ENCODE measurements at regions not wholly inside any gene's neighbourhood (a gene's known extent, or its start where the extent isn't known, plus 50 kb on each side); places are given as distances from the start of the nearest gene placed in this dataset.

- DNase-seq, result no peak
Observed at GRCh38 chr3:99498550-99499234, 139.7 kb upstream of the COL8A1 start.

GRCh38 chr3:99487894-99488293 is 150.5 kb upstream of the COL8A1 start:
- no peak for DNase-seq

- DNase-seq, result no peak
Observed at GRCh38 chr3:99485286-99485685, 153.1 kb upstream of the COL8A1 start.

GRCh38 chr3:99484871-99485270 is 153.5 kb upstream of the COL8A1 start:
- no peak for DNase-seq

GRCh38 chr3:99483841-99484240 is 154.6 kb upstream of the COL8A1 start:
- no peak for DNase-seq

- DNase-seq, result no peak
Observed at GRCh38 chr3:99482191-99482590, 156.2 kb upstream of the COL8A1 start.

GRCh38 chr3:99481561-99481960 is 156.8 kb upstream of the COL8A1 start:
- no peak for DNase-seq

- DNase-seq, result no peak
Observed at GRCh38 chr3:99479768-99480167, 158.6 kb upstream of the COL8A1 start.

GRCh38 chr3:99477650-99478049 is 160.7 kb upstream of the COL8A1 start:
- no peak for DNase-seq

GRCh38 chr3:99475229-99475628 is 163.2 kb upstream of the COL8A1 start:
- DNase-seq, result no peak

- no peak for DNase-seq
Observed at GRCh38 chr3:99474776-99475175, 163.6 kb upstream of the COL8A1 start.

GRCh38 chr3:99473321-99473751 is 165.1 kb upstream of the COL8A1 start:
- no peak for DNase-seq

- no peak for DNase-seq
Observed at GRCh38 chr3:99472385-99472784, 166.0 kb upstream of the COL8A1 start.

- no peak for DNase-seq
Observed at GRCh38 chr3:99471353-99472323, 166.8 kb upstream of the COL8A1 start.

GRCh38 chr3:99470841-99471240 is 167.6 kb upstream of the COL8A1 start:
- DNase-seq, result no peak

- no peak for DNase-seq
Observed at GRCh38 chr3:99468918-99469317, 169.5 kb upstream of the COL8A1 start.

- DNase-seq, result no peak
Observed at GRCh38 chr3:99467420-99467819, 171.0 kb upstream of the COL8A1 start.

- no peak for DNase-seq
Observed at GRCh38 chr3:99466331-99466730, 172.1 kb upstream of the COL8A1 start.

- no peak for DNase-seq
Observed at GRCh38 chr3:99458013-99458412, 180.4 kb upstream of the COL8A1 start.

- DNase-seq, result no peak
Observed at GRCh38 chr3:99442599-99442998, 195.8 kb upstream of the COL8A1 start.

- DNase-seq, result no peak
Observed at GRCh38 chr3:99439892-99440291, 198.5 kb upstream of the COL8A1 start.

GRCh38 chr3:99434190-99434589 is 204.2 kb upstream of the COL8A1 start:
- no peak for DNase-seq

GRCh38 chr3:99430348-99431134 is 207.9 kb upstream of the COL8A1 start:
- no peak for DNase-seq
